Dedifferentiated amniotic fluid mesenchymal stem cell (primary cell): ENCODE measurements at regions not wholly inside any gene's neighbourhood (a gene's known extent, or its start where the extent isn't known, plus 50 kb on each side); places are given as distances from the start of the nearest gene placed in this dataset.

ENCODE experiments used
- DNase-seq: peaks from one replicate; pipeline ENCODE4 v3.0.0-alpha.2; 2016; ENCODE audit errors: extremely low spot score

DNA sequence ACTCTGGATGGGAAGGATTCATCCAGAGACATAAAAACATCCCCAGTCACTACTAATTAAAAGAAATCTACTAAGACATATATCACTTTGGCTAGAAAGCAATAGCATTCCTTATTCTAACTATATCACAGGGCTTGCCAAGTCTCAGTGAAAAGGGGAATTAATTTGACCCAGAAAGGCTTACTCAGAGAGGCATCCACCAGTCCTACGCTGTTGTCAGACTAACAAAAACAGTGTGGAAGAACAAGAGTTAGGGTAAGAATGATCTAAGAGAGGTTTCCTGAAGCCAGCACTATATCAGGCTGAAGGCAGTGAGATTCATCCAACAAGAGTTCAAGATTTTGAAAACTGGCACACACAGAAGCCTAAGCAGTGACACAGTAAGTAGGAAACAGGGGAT is 126.1 kb downstream of the GDAP2 start:
- DNase-seq: peak; percentile 49

DNA sequence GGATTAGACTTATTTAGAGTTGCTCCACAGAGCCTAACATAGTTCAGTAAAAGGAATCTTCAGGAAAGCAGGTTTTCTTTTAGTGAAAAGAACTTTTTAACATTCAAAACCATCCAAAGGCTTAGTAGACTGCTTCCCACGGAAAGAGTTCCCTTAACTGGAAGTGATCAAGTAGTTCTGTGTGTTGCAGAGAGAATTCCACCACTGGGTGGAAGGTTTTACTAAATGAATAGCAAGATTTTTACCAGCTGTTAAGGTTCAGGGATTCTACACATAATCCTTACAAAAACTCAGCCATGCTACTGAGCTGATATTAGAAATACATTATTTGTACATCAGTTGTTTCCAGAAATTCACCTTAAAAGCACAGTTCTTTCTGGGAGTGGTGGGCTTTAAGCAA is 119.7 kb downstream of the GDAP2 start:
- DNase-seq: no peak

DNA sequence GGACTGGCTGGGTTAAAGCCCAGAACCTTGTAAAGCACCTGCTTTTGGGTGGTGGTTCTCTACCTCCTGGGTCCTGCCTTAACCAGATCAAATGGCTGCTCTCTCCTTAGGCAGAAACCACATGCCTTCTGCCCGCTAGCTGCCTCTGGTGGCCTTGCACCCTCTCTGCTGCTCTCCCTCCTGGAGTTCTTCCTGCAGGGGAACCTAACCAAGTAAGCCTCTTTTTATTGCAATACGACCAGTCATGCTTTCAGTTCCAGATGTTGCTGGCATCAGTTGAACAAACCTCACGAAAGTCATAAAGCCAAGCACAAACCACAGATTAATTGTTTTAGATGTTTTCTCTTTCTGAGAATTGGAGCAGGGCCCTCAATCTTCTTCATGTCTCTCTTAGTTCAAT is 118.9 kb downstream of the GDAP2 start:
- DNase-seq: no peak

DNA sequence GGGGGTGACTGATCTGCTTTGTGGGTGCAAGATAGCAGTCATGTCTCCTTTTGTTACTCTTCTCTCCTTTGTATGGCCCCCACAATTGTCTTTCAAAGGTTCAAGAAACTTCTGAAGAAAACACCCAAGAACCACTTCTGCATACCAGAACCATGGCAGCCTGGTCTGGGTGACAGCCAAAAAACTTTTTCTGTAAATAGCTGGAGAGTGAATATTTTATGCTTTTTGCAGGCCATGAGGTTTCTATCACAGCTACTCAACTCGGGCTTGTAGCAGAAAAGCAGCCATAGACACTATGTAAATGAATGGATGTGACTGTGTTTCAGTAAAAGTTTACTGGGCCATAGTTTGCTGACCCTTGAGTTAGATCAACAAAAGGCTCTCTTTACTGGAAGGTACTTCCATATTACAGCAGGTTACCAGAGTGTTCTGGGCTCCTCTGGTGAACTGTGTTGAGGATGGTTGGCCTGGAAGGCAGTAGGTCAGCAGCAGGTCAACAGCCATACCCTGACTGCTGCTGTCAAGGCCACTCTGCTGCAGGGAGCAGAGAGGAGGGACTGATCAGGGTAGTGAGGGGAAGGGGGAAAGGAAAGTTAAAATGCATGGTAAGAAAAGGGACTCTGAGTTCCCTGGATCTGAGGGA is 116.4 kb downstream of the GDAP2 start:
- DNase-seq: peak; percentile 69
